ENCODE measurements at regions not wholly inside any gene's neighbourhood (a gene's known extent, or its start where the extent isn't known, plus 50 kb on each side); places are given as distances from the start of the nearest gene placed in this dataset.

DNA sequence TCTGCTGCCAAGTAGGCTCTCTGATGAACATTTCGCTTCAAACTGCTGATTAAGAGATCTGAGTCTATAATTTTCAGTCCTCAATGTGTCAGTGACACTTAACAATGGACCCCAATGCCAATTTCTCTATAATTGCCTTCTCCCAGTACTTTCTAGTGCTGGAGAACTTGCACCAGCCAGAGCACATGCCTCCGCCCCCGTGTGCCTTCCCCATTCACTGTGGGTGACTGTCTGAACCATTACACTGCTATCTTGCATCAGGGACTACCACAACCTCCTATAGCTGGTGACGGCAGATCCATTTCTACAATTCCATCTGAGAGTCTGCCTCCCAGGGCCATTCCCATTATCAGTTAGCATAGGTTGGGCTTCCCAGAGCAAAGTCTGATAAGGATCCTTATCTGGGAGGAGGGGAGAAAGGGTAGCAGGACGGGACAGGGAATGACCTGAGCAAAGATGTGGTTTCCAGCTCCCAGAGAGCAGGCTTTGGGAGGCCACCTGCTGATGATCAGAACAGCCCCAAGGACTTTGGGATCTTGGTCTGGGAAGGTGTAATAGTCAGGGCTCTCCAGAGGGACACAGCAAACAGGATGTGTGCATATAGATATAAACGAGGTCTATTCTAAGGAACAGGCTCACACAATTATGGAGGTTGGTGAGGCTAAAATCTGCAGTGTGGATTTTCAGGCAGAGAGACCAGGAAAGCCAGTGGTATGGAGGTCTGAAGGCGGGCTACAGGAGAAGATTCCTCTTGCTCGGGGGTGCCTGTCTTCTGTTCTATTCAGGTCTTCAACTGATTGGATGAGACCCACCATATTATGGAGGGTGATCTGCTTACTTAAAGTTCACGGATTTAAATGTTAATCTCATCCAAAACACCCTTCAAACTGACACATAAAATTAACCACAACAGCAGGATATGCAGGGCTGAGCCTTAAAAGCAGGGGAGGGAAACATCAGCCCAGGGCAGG lies 238.2 kb downstream of the PTPRU start:
- no peak for DNase-seq

GRCh38 chr1:29473161-29473855 lies 237.0 kb downstream of the PTPRU start:
- DNase-seq = no peak

DNA sequence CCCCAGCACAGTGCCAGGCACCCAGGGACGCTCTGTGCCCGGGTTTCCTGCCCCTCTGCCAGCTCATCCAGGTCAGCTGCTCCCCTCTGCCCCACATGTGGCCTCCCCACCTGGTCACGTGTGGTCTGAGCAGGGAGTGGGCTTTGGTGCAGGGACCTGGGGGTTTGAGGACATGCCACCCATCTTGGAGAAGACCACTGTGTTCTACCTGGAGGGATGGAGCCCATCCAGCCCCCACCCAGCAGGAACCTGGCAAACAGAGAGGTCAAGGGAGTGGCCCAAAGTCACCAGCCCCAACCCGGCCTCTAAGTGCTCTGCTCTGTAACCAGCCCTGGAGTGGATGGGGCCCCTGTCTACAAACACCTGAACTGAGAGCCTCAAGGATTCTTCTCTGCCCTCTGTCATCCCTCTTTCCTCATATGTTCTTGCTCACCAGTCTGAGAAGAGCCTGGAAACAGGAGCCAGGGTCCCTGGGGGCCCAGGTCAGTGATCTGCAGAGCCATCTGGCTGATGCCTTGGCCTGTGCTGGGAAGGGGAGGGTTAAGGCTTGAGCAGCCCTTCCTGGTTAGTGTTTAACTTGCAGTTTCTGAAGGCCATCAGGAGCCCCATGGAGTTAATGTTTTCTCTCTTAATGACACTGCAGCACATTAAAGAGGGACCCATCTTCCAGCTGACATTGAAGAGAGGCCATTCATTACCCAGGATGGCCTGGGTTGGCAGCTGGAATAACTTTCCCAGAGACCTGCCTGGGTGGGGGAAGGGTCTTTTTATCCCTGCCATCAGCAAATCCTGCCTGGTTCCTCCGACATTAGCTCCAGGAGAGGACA lies 235.4 kb downstream of the PTPRU start:
- DNase-seq = no peak

DNA sequence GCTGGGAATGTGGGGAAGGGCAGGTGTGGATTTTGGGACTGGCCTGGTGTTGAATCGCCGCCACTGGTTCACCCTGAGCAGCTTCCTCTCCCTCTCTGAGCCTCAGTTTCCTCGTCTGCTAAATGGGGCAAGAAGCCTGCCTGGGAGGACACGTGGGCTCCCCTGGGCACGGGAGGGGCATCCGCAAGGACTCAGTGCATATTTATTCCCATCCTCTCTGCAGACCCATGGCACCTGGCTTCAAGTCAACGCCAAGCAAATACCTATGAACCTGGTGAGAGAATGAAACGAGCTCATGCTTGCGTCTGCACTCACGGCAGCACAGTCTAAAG lies 234.4 kb downstream of the PTPRU start:
- no peak for DNase-seq

DNA sequence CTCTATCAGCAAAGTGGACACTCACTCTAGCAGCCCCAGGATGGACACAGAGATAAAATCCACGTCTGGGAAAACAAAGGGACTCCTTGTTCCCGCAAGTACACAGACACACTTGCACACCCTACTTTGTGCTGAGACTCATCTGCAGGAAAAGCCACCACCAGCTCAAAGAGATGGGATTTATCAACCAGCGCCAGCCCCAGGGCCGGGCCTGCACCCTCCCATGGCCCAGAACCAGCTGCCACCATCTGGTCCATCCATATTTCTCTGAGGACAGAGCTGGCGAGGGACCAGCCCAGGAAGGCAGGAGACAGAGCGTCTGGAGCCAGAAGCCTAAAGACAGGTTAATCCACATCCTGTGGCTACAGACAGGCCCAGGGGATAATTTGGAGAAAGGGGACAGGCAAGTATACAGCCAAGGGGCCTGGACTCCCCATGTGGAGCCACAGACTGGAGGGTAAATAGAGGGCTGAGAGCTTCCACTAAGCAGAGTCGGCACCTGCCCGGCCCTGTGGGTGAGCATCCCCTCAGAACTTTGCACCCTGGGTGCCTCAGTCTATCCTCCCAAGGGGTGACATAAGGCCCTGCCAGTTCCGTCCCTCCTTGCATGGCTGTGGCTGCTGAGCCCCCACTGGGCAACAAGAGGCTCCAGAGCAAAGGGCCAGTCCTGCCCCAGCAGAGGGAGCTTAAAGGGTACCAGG lies 233.9 kb downstream of the PTPRU start:
- DNase-seq = no peak

DNA sequence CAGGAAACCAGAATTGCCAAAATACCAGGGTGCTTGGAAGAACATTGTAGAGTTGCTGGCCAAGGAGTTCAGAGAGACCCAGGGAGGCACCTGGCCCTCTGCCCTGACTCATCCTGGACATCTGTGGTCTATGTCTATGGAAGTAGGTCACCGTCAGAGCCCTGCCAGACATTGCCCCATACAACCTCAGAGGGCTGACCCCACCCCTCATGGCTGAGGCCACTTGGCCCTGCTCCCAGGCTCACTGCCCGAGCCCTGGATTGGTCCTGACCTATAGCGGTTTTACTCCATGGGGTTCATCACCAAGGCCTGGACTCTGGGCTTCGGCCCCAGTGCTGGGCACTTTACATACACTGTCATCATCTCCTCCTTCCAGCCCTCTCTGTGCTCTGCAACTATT lies 233.1 kb downstream of the PTPRU start:
- DNase-seq = no peak

DNA sequence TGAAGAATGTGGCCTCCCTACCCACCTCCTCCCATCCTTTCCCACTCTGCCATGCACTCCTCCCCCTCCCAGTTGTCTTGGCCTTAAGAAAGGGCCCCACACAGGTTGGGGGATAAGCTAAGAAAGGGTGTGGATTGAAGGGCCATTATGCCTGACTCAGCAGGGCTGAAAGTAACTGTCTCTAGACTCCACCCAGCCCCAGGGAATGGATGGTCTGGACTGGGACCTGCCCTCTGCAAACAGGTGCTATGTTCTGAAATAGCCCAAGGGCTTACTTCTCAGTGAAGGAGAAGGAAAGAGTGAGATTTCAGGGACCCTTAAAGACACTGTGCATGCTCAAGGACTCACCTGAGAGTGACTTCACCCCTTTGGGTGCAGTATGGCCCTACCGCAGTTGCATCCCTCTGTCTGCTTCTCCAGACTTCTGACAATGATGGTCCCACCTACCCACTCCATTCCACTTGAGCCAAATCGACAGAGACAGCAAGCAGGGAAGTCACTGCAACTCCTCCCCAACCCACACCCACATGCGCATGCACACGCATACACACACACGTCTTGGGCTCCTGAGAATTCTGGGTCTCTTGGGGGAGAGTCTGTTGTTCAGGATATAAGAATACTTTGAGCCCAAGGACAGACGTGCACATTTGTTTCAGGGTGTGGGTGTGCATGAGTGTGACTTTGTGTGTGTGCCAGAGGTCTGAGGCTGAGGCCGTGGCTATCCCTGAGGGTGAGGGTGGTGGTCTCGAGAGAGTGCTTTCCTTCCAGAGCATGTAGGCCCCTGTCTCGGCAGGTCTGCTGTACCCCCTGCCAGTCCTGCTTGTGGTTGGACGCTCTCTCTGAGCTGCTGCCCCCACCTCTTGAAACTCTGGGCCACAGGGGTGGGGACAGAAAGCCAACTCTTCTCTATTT lies 231.9 kb downstream of the PTPRU start:
- no peak for DNase-seq

DNA sequence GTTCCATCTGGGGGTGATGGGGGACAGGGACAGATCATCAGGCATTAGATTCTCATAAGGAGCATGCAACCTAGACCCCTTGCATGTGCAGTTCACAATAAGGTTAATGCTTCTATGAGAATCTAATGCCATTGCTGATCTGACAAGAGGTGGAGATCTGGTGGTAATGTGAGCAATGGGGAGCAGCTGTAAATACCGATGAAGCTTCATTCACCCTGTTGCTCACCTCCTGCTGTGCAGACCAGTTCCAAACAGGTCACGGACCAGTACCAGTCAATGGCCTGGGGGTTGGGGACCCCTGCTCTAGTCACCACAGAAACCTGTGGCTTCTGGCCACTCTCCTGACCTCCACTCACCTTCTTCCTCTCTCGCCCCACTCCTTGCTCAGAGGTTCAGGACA lies 229.9 kb downstream of the PTPRU start:
- no peak for DNase-seq

DNA sequence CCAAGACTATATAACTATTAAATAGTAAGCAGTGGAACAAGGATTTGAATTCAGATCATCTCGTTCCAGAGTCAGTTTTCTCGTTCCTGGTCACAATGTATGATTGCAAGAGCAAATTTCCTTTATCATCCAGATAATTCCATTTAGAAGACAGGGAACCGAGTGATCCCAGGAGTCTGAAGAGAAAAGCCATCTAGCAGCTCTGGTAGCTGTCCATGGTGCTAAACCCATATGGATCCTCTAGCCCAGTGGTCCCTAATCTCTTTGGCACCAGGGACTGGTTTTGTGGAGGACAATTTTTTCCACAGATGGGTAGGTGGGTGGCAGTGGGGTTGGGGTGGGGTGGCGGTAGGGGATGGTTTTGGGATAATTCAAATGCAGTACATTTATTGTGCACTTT lies 229.4 kb downstream of the PTPRU start:
- DNase-seq = no peak

DNA sequence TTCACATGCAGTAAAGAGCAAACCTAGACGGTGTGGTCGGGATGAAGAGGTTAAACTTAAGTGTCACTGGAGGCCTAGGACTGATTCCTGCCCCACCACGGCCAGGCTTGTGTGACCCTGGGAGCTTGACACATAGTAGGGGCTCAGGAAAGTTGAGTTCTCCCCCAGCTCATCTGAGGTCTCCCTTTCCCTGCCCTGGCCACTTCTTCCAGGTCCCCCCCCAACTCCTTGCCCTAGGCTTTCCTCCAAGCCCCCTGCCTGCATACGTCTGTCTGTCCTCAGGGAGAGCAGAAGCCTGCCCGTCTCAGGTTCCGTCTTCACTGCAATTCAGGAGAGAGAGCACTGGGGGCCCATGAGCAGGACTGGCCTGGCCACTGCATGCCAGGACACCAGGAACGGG lies 225.8 kb downstream of the PTPRU start:
- no peak for DNase-seq

- DNase-seq = no peak
Measured at GRCh38 chr1:29461115-29461739, 224.9 kb downstream of the PTPRU start.

DNA sequence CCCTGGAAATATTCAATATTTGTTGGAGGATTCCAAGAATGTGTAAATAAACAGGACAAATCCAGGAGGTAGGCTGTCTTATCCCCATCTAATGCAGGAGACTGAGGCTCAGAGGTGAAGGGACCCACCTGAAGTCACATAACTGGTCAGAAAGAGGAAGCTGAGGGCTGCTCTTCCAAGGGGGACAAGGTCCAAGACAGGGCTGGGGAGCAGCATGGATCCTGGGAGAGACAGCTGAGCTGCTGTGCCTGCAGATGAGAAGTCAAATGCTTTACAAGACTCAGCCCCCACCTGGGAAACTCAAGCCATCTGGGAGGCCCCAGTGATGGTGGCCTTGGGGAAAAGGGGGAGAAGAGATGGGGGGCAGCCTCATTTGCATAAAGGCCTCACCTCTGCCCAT lies 224.4 kb downstream of the PTPRU start:
- DNase-seq = no peak

- DNase-seq = no peak
Measured at GRCh38 chr1:29460041-29460610, 223.8 kb downstream of the PTPRU start.

GRCh38 chr1:29459620-29459945 lies 223.3 kb downstream of the PTPRU start:
- no peak for DNase-seq

DNA sequence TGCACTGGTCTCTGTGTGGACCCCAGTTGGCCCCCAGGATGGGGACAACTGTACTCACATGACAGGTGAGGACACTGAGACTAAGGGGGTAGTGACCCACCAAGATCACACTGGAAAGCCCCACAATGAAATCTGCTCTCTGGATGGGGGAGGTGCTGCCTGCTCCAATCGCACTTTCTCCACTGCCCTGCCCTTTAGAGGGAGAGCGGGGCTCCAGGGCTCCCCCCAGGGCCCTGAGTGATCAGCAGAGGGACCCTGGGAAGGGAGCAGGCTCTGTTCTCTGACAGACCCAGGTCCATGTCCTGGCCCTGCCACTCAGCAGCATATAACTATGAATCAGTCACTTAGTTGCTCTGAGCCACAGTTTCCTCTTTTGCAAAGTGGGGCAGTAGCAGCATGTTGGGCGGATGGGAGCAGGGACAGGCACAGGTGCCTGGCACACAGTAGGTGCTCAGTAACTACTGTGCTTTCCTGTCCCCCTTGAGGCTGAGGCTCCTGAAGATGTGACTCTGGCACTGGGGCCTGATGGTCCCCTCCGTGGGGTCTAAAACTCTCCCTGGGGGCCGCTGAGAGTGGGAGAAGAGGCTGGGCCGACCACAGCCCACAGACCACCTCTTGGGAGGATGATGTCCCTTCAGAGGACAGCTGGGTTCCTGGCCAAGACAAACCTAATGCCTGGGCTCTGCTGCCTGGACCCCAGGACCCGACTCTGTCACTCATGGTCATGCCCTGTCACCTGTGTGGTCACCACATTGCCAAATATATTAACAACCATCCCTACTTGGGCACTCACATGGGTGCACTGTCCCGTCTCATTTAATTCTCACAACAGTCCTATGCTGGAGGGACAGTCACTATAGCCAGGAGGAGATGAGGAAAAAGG lies 222.7 kb downstream of the PTPRU start:
- no peak for DNase-seq

GRCh38 chr1:29457496-29458368 lies 221.4 kb downstream of the PTPRU start:
- DNase-seq = no peak

GRCh38 chr1:29456685-29457435 lies 220.5 kb downstream of the PTPRU start:
- no peak for DNase-seq

GRCh38 chr1:29455781-29456180 lies 219.5 kb downstream of the PTPRU start:
- no peak for DNase-seq
